ENCODE measurements at regions not wholly inside any gene's neighbourhood (a gene's known extent, or its start where the extent isn't known, plus 50 kb on each side); places are given as distances from the start of the nearest gene placed in this dataset.

- Histone ChIP-seq H3K27me3 (ENCODE audit: low read depth, low read length) (no peaks in the 10 kb centered on the region), H3K4me3 (ENCODE audit: low read depth in 1 of 2, low read length in 2 of 2) (no peak overlapping the region), H3K36me3 (ENCODE audit: control insufficient read depth in 1 of 2, insufficient read depth in 2 of 2, low read length in 2 of 2) (no peaks in the 10 kb centered on the region), H3K4me1 (ENCODE audit: control insufficient read depth in 1 of 2, insufficient read depth in 2 of 2, low read length in 2 of 2) (no peaks in the 10 kb centered on the region), H3K27ac (ENCODE audit: low read length) (no peak overlapping the region), H3K9me3 (ENCODE audit: control insufficient read depth in 1 of 2, low read length in 2 of 2) (no peaks in the 10 kb centered on the region)
Observed at GRCh38 chr2:204213588-204213987, 277.0 kb downstream of the ICOS start.

GRCh38 chr2:204218040-204218439 is 281.5 kb downstream of the ICOS start:
- no peaks in the 10 kb centered on the region for H3K36me3 ChIP-seq (ENCODE audit: control insufficient read depth in 1 of 2, insufficient read depth in 2 of 2, low read length in 2 of 2)
- H3K9me3 ChIP-seq (ENCODE audit: control insufficient read depth in 1 of 2, low read length in 2 of 2), result no peaks in the 10 kb centered on the region
- H3K4me1 ChIP-seq (ENCODE audit: control insufficient read depth in 1 of 2, insufficient read depth in 2 of 2, low read length in 2 of 2), result no peaks in the 10 kb centered on the region
- H3K27ac ChIP-seq (ENCODE audit: low read length), result no peak overlapping the region
- no peak overlapping the region for H3K4me3 ChIP-seq (ENCODE audit: low read depth in 1 of 2, low read length in 2 of 2)
- no peaks in the 10 kb centered on the region for H3K27me3 ChIP-seq (ENCODE audit: low read depth, low read length)

DNA sequence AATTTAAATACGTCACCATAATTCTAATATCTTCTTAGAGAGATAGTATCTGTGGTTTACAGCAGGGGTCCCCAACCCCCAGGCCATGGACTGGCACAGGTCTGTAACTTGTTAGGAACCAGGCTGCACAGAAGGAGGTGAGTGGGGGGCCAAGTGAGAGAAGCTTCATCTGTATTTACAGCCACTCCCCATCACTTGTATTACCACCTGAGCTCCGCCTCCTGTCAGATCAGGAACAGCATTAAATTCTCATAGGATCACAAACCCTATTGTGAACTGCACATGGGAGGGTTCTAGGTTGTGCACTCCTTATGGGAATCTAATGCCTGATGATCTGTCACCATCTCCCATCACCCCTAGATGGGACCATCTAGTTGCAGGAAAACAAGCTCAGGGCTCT is 282.6 kb downstream of the ICOS start:
- Histone ChIP-seq H3K4me3 (ENCODE audit: low read depth in 1 of 2, low read length in 2 of 2) (no peak overlapping the region), H3K4me1 (ENCODE audit: control insufficient read depth in 1 of 2, insufficient read depth in 2 of 2, low read length in 2 of 2) (no peaks in the 10 kb centered on the region), H3K9me3 (ENCODE audit: control insufficient read depth in 1 of 2, low read length in 2 of 2) (no peaks in the 10 kb centered on the region), H3K27me3 (ENCODE audit: low read depth, low read length) (no peaks in the 10 kb centered on the region), H3K27ac (ENCODE audit: low read length) (no peak overlapping the region), H3K36me3 (ENCODE audit: control insufficient read depth in 1 of 2, insufficient read depth in 2 of 2, low read length in 2 of 2) (no peaks in the 10 kb centered on the region)

DNA sequence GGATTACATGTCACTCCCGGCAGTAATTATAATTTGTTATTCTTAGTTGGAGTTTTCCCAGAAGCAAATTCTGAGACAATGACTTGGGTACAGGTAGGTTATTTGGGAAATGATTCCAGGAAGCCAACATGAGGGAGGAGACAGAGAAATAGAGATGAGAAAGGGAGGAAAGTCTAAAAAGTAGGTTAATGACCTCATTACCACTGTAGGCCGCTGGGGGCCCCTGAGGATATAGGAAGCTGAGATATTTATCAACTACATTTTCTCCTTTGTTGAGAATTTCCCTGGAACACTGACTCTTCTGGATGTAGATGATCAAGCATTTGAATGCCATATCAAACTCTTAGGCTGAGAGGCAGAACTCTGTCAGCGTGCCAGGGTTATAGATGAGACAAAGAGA is 284.3 kb downstream of the ICOS start:
- Histone ChIP-seq H3K27ac (ENCODE audit: low read length) (no peak overlapping the region), H3K4me1 (ENCODE audit: control insufficient read depth in 1 of 2, insufficient read depth in 2 of 2, low read length in 2 of 2) (peaks cover 0 to 2% of the 10 kb centered on the region in 2 donors), H3K27me3 (ENCODE audit: low read depth, low read length) (no peaks in the 10 kb centered on the region), H3K4me3 (ENCODE audit: low read depth in 1 of 2, low read length in 2 of 2) (no peak overlapping the region), H3K9me3 (ENCODE audit: control insufficient read depth in 1 of 2, low read length in 2 of 2) (no peaks in the 10 kb centered on the region), H3K36me3 (ENCODE audit: control insufficient read depth in 1 of 2, insufficient read depth in 2 of 2, low read length in 2 of 2) (no peaks in the 10 kb centered on the region)

DNA sequence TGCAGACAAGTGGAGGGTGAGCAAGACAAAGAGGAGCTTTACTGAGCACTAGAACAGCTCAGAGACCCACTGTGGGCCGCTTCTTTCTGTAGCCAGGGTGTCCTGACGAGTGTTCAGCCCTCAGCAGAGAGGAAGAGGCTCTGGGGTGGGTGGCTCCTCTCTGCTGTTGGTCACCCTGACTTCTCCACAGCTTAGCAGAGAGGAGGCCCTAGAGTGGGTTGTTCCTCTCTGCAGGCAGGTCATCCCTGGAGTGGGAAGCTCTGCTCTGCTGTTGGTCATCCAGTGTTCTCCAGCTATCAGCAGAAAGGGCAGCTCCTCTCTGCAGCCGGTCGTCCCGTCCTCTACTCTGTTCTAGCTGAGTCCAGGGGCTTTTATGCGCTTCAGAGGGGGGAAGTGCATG is 286.5 kb downstream of the ICOS start:
- no peak overlapping the region for H3K27ac ChIP-seq (ENCODE audit: low read length)
- H3K36me3 ChIP-seq (ENCODE audit: control insufficient read depth in 1 of 2, insufficient read depth in 2 of 2, low read length in 2 of 2), result no peaks in the 10 kb centered on the region
- H3K9me3 ChIP-seq (ENCODE audit: control insufficient read depth in 1 of 2, low read length in 2 of 2), result no peaks in the 10 kb centered on the region
- peaks cover 6 to 7% of the 10 kb centered on the region in 2 donors for H3K4me1 ChIP-seq (ENCODE audit: control insufficient read depth in 1 of 2, insufficient read depth in 2 of 2, low read length in 2 of 2)
- no peak overlapping the region for H3K4me3 ChIP-seq (ENCODE audit: low read depth in 1 of 2, low read length in 2 of 2)
- H3K27me3 ChIP-seq (ENCODE audit: low read depth, low read length), result no peaks in the 10 kb centered on the region

DNA sequence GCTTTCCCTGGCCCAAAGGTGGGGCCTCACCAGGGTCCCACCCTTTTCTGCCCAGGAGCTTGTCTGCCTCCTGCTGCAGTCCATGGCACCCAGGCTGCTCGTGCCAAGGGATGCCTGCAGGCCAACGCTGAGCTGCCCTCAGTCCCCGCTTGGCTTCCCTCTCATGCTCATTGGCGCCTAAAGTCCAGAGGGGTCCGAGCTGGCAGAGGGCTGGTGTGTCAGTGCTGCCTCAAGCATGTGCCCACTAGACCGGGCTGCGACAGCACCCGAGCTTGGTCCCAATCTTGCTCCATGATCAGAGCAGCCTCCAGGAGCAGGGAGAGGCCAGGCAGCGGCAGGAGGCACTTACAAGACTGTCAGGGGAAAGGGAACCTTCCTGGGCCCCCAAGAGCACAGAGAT is 287.0 kb downstream of the ICOS start:
- no peaks in the 10 kb centered on the region for H3K36me3 ChIP-seq (ENCODE audit: control insufficient read depth in 1 of 2, insufficient read depth in 2 of 2, low read length in 2 of 2)
- H3K9me3 ChIP-seq (ENCODE audit: control insufficient read depth in 1 of 2, low read length in 2 of 2), result no peaks in the 10 kb centered on the region
- no peaks in the 10 kb centered on the region for H3K27me3 ChIP-seq (ENCODE audit: low read depth, low read length)
- H3K4me3 ChIP-seq (ENCODE audit: low read depth in 1 of 2, low read length in 2 of 2), result no peak overlapping the region
- peaks cover 6 to 7% of the 10 kb centered on the region in 2 donors for H3K4me1 ChIP-seq (ENCODE audit: control insufficient read depth in 1 of 2, insufficient read depth in 2 of 2, low read length in 2 of 2)
- H3K27ac ChIP-seq (ENCODE audit: low read length), result no peak overlapping the region

DNA sequence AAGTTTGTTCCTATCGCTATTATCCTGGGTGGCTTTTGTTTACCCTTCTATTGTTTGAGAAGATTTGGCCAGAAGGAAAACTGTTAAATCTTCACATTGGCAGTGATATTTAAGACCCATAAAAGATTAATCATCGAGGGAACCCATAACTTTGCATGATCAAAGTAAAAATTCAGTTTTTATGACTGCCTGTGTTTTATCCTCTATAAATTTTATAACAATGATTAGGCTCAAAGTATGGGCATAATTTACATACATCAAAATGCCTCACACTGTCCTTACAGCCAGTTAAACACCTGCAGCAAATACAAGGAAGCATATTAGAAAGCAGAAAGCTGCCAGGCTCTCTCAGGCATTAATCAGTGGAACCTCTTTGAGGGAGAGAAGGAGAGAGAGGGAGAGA is 289.1 kb downstream of the ICOS start:
- no peak overlapping the region for H3K4me3 ChIP-seq (ENCODE audit: low read depth in 1 of 2, low read length in 2 of 2)
- no peaks in the 10 kb centered on the region for H3K9me3 ChIP-seq (ENCODE audit: control insufficient read depth in 1 of 2, low read length in 2 of 2)
- H3K36me3 ChIP-seq (ENCODE audit: control insufficient read depth in 1 of 2, insufficient read depth in 2 of 2, low read length in 2 of 2), result no peaks in the 10 kb centered on the region
- peaks cover 6 to 7% of the 10 kb centered on the region in 2 donors for H3K4me1 ChIP-seq (ENCODE audit: control insufficient read depth in 1 of 2, insufficient read depth in 2 of 2, low read length in 2 of 2)
- H3K27ac ChIP-seq (ENCODE audit: low read length), result no peak overlapping the region
- no peaks in the 10 kb centered on the region for H3K27me3 ChIP-seq (ENCODE audit: low read depth, low read length)

DNA sequence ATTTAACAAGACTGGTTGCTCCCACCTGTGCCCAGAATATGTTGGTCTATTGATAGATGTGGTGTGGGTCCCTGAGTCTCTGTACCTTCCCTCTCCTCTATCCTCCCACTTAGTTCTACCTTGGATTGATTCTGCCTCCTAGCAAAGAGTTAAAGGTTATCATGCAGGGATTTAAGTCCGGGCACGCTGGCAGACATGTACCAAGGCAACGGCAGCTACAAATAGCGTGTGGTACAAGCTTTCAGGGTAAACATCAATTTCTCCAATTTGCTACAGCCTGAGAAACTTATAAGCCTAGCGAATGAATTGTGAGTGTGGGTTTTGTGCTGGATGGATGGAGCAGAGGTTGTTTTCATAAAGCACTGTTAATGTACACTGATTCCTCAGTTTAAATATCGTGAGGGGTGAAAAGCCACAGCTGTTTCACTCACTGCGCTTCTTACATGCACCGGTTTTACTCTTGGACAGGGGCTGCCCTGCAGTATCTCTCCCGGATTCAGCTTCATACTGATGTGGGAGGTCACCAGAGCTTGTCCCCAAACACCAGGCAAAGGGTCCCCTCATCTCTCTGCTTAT is 289.8 kb downstream of the ICOS start:
- Histone ChIP-seq H3K36me3 (ENCODE audit: control insufficient read depth in 1 of 2, insufficient read depth in 2 of 2, low read length in 2 of 2) (no peaks in the 10 kb centered on the region), H3K4me1 (ENCODE audit: control insufficient read depth in 1 of 2, insufficient read depth in 2 of 2, low read length in 2 of 2) (peaks cover 6 to 7% of the 10 kb centered on the region in 2 donors), H3K27ac (ENCODE audit: low read length) (no peak overlapping the region), H3K9me3 (ENCODE audit: control insufficient read depth in 1 of 2, low read length in 2 of 2) (no peaks in the 10 kb centered on the region), H3K4me3 (ENCODE audit: low read depth in 1 of 2, low read length in 2 of 2) (no peak overlapping the region), H3K27me3 (ENCODE audit: low read depth, low read length) (no peaks in the 10 kb centered on the region)

DNA sequence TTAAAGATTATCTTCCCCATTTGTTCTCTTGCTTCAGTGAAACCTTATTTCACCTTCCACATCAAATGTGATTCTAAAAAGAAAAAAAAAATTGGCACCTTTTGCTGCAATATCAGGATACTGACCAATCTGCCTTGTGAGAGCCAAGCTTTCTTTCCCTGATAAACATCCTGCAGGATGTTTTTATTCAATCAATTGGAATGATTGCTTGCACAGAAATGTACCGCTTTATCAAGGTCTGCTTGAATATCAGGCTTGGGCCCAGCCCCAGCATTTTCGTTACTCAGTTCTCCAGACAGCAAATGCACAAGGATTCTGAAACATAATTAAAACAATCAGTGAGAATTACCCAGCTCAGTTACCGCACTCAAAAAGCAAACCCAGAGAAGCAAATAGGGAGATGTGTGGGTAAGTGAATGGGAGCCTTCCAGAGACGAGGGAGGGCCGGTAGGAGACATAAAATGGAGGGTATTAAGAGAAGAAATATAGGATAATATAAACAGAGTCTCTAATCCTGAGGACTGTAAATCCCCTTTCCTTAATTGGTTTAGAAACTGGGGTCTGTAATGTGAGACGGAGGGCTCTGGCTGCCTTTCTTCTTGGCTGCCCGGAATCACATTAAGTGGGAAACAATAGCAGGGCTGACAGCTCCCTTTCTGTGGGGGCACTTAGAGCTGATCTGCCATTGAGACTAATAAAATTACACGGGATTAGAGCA is 291.8 kb downstream of the ICOS start:
- Histone ChIP-seq H3K36me3 (ENCODE audit: control insufficient read depth in 1 of 2, insufficient read depth in 2 of 2, low read length in 2 of 2) (no peaks in the 10 kb centered on the region), H3K27ac (ENCODE audit: low read length) (no peak overlapping the region), H3K4me3 (ENCODE audit: low read depth in 1 of 2, low read length in 2 of 2) (no peak overlapping the region), H3K4me1 (ENCODE audit: control insufficient read depth in 1 of 2, insufficient read depth in 2 of 2, low read length in 2 of 2) (peaks cover 6 to 7% of the 10 kb centered on the region in 2 donors), H3K9me3 (ENCODE audit: control insufficient read depth in 1 of 2, low read length in 2 of 2) (no peaks in the 10 kb centered on the region), H3K27me3 (ENCODE audit: low read depth, low read length) (no peaks in the 10 kb centered on the region)

- Histone ChIP-seq H3K27ac (ENCODE audit: low read length) (no peak overlapping the region), H3K27me3 (ENCODE audit: low read depth, low read length) (no peaks in the 10 kb centered on the region), H3K4me1 (ENCODE audit: control insufficient read depth in 1 of 2, insufficient read depth in 2 of 2, low read length in 2 of 2) (no peaks in the 10 kb centered on the region), H3K9me3 (ENCODE audit: control insufficient read depth in 1 of 2, low read length in 2 of 2) (no peaks in the 10 kb centered on the region), H3K4me3 (ENCODE audit: low read depth in 1 of 2, low read length in 2 of 2) (no peak overlapping the region), H3K36me3 (ENCODE audit: control insufficient read depth in 1 of 2, insufficient read depth in 2 of 2, low read length in 2 of 2) (no peaks in the 10 kb centered on the region)
Observed at GRCh38 chr2:204234248-204234647, 297.7 kb downstream of the ICOS start.

- no peak overlapping the region for H3K4me3 ChIP-seq (ENCODE audit: low read depth in 1 of 2, low read length in 2 of 2)
- no peaks in the 10 kb centered on the region for H3K36me3 ChIP-seq (ENCODE audit: control insufficient read depth in 1 of 2, insufficient read depth in 2 of 2, low read length in 2 of 2)
- H3K4me1 ChIP-seq (ENCODE audit: control insufficient read depth in 1 of 2, insufficient read depth in 2 of 2, low read length in 2 of 2), result no peaks in the 10 kb centered on the region
- no peaks in the 10 kb centered on the region for H3K9me3 ChIP-seq (ENCODE audit: control insufficient read depth in 1 of 2, low read length in 2 of 2)
- H3K27ac ChIP-seq (ENCODE audit: low read length), result no peak overlapping the region
- H3K27me3 ChIP-seq (ENCODE audit: low read depth, low read length), result no peaks in the 10 kb centered on the region
Observed at GRCh38 chr2:204234879-204235278, 298.3 kb downstream of the ICOS start.

DNA sequence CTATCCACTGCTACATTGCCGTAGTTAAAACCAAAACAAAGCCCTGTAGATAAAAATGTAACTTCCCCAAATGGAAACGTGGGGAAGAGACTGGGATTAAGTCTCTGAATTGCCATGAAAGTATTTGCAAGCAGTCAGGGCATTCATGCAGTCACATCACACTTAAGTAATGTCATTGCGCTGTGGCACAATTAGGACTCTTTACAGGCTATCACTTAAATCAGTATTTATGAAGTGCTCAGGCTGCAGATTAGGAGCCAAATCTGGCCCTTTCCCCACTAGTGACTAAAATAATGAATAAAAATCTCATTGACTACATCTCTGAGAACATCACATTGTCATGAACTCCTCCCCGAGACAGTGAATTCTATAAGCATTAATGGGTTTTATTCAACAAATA is 300.9 kb downstream of the ICOS start:
- H3K4me3 ChIP-seq (ENCODE audit: low read depth in 1 of 2, low read length in 2 of 2), result no peak overlapping the region
- no peaks in the 10 kb centered on the region for H3K36me3 ChIP-seq (ENCODE audit: control insufficient read depth in 1 of 2, insufficient read depth in 2 of 2, low read length in 2 of 2)
- H3K9me3 ChIP-seq (ENCODE audit: control insufficient read depth in 1 of 2, low read length in 2 of 2), result no peaks in the 10 kb centered on the region
- H3K4me1 ChIP-seq (ENCODE audit: control insufficient read depth in 1 of 2, insufficient read depth in 2 of 2, low read length in 2 of 2), result no peaks in the 10 kb centered on the region
- H3K27ac ChIP-seq (ENCODE audit: low read length), result no peak overlapping the region
- H3K27me3 ChIP-seq (ENCODE audit: low read depth, low read length), result no peaks in the 10 kb centered on the region
